Adipocyte (in vitro differentiated cells): ENCODE measurements at regions not wholly inside any gene's neighbourhood (a gene's known extent, or its start where the extent isn't known, plus 50 kb on each side); places are given as distances from the start of the nearest gene placed in this dataset.

Experiments used
- DNase-seq: peaks from one replicate; pipeline ENCODE4 v3.0.0-alpha.2; 2015; ENCODE audit warnings: low read depth
- H3K27me3 ChIP-seq: replicated peaks from 2 replicates; pipeline ENCODE4 v1.7.0; 2013; ENCODE audit warnings: mild to moderate bottlenecking, low read length, moderate library complexity; ENCODE audit not compliant: control insufficient read depth, insufficient read depth
- H3K36me3 ChIP-seq: 2 replicates; pipeline ENCODE4 v1.7.0; 2013; ENCODE audit warnings: low read length, mild to moderate bottlenecking, moderate library complexity; ENCODE audit not compliant: control insufficient read depth, insufficient read depth, severe bottlenecking
- H3K4me1 ChIP-seq: 2 replicates; pipeline ENCODE4 v1.7.0; 2013; ENCODE audit warnings: mild to moderate bottlenecking, low read length, moderate library complexity; ENCODE audit not compliant: control insufficient read depth, insufficient read depth
- H3K4me3 ChIP-seq: 2 replicates; pipeline ENCODE4 v1.7.0; 2013; ENCODE audit warnings: mild to moderate bottlenecking, low read length, moderate library complexity
- H3K9ac ChIP-seq: 2 replicates; pipeline ENCODE4 v1.7.0; 2013; ENCODE audit warnings: mild to moderate bottlenecking, low read length, moderate library complexity
- H3K9me3 ChIP-seq: 2 replicates; pipeline ENCODE4 v1.7.0; 2013; ENCODE audit warnings: mild to moderate bottlenecking, low read length, moderate library complexity; ENCODE audit not compliant: control insufficient read depth

- DNase-seq = peak; percentile 75
- H3K27me3 ChIP-seq = no peaks in the 10 kb centered on the region
- peak overlapping the region; percentile 56 for H3K9ac ChIP-seq
- H3K9me3 ChIP-seq = no peaks in the 10 kb centered on the region
- no peak overlapping the region for H3K4me3 ChIP-seq
- peaks cover 17% of the 10 kb centered on the region for H3K4me1 ChIP-seq
- no peaks in the 10 kb centered on the region for H3K36me3 ChIP-seq
Measured at GRCh38 chr5:33180900-33181299, 259.9 kb upstream of the TARS1 start.

GRCh38 chr5:33182986-33183385 lies 257.8 kb upstream of the TARS1 start:
- Histone ChIP-seq H3K9me3 (peaks cover 3% of the 10 kb centered on the region), H3K4me1 (peaks cover 17% of the 10 kb centered on the region), H3K36me3 (no peaks in the 10 kb centered on the region), H3K4me3 (no peak overlapping the region), H3K9ac (no peak overlapping the region), H3K27me3 (no peaks in the 10 kb centered on the region)
- DNase-seq = no peak

DNA sequence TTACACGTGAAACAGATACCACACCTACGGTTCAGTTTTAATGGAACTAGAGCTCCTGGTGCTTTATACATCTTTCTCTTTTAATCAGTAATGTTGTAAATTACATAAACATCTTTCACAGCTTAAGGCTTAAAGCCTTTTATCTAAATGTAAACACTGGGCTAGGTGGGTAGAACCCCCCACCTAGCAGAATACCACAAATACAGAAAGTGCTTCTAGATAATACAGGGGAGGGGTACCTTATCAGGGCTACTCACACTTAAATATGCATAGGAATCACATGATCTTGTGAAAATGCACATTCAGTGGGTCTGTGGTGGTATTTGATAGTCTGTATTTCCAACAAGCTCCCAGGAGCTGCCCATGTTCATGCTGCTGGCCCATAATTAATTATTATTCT lies 256.4 kb upstream of the TARS1 start:
- Histone ChIP-seq H3K4me3 (no peak overlapping the region), H3K9me3 (peaks cover 10% of the 10 kb centered on the region), H3K36me3 (no peaks in the 10 kb centered on the region), H3K27me3 (no peaks in the 10 kb centered on the region), H3K4me1 (peaks cover 12% of the 10 kb centered on the region), H3K9ac (no peak overlapping the region)
- DNase-seq = no peak

DNA sequence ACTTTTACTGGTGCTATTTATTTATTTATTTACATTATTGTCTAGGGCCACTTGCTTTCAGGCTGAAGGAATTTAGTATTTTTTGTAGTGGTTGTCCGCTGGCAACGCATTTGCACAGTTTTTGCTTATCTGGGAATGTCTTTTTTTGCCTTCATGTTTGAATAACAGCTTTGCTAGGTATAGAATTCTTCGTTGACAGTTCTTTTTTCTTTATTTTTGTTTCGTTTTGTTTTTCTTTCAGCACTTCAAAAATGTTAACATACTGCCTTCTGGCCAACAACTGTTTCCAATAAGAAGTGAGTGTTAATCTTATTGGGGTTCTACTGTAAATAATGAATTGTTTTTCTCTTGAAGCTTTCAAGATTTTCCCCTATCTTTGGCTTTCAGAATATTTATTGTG lies 252.7 kb upstream of the TARS1 start:
- Histone ChIP-seq H3K9me3 (peaks cover 10% of the 10 kb centered on the region), H3K4me3 (peak overlapping the region; percentile 33), H3K4me1 (no peaks in the 10 kb centered on the region), H3K9ac (no peak overlapping the region), H3K27me3 (no peaks in the 10 kb centered on the region), H3K36me3 (no peaks in the 10 kb centered on the region)
- no peak for DNase-seq

DNA sequence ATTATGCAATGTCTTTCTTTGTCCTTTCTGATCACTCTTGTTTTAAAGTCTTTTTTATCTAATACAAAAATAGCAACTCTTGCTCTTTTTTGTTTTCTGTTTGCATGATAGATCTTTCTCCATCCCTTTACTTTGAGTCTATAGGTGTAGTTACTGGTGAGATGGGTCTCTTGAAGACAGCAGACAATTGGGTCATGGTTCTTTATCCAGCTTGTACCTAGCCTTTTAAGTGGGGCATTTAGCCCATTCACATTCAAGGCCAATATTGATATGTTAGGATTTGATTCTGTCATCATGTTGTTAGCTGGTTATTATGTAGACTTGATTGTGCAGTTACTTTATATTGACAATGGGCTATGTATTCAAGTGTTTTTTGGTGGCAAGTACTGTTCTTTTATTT lies 245.9 kb upstream of the TARS1 start:
- H3K4me3 ChIP-seq = no peak overlapping the region
- H3K36me3 ChIP-seq = no peaks in the 10 kb centered on the region
- peaks cover 6% of the 10 kb centered on the region for H3K9me3 ChIP-seq
- H3K27me3 ChIP-seq = no peaks in the 10 kb centered on the region
- H3K9ac ChIP-seq = no peak overlapping the region
- peaks cover 12% of the 10 kb centered on the region for H3K4me1 ChIP-seq
- DNase-seq = no peak

DNA sequence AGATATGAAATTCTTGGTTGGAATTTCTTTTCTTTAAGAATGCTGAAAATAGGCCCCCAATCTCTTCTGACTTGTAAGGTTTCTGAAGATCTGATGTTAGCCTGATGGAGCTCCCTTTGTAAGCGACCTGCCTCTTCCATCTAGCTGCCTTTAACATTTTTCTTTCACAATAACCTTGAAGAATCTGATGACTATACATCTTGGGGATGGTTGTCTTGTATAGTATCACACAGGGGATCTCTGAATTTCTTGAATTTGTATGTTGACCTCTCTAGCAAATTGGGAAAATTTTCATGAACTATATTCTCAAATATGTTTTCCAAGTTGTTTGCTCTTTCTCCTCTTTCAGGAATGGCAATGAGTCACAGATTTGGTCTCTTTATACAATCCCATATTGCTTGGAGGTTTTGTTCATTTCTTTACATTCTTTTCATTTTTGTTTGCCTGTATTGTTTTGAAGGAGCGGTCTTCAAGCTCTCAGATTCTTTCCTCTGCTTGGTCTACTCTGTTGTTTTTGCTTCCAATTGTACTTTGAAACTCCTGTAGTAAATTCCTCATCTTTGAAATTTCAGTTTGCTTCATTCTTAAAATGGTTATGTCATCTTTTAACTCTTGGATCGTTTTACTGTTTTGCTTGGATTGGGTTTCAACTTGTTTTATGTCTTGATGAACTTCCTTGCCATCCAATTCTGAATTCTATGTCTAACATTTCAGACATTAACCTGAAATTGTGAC lies 245.2 kb upstream of the TARS1 start:
- Histone ChIP-seq H3K9ac (no peak overlapping the region), H3K4me1 (peaks cover 12% of the 10 kb centered on the region), H3K4me3 (peak overlapping the region; percentile 2), H3K9me3 (peaks cover 6% of the 10 kb centered on the region), H3K36me3 (no peaks in the 10 kb centered on the region), H3K27me3 (no peaks in the 10 kb centered on the region)
- DNase-seq = peak; percentile 76

DNA sequence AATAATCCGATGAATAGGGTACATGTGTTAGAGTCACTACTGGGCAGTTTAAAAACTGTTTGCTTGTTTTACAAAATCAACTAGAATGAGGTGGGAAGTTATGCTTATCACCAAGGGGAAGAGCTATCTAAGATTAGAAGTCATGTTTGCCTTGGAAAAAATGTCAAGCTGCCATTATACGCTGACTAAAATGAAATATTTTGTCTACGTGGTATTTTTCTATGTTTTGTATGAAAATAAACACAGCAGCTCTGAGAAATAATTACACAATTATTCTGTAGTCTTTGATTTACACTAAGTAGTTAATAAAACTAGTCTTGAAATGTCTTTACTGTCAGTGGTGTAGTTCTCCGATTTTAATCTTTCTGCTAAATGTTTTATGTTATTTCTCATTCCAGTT lies 241.9 kb upstream of the TARS1 start:
- Histone ChIP-seq H3K27me3 (no peaks in the 10 kb centered on the region), H3K4me1 (peaks cover 12% of the 10 kb centered on the region), H3K9me3 (peaks cover 6% of the 10 kb centered on the region), H3K9ac (no peak overlapping the region), H3K4me3 (no peak overlapping the region), H3K36me3 (no peaks in the 10 kb centered on the region)
- DNase-seq = no peak

DNA sequence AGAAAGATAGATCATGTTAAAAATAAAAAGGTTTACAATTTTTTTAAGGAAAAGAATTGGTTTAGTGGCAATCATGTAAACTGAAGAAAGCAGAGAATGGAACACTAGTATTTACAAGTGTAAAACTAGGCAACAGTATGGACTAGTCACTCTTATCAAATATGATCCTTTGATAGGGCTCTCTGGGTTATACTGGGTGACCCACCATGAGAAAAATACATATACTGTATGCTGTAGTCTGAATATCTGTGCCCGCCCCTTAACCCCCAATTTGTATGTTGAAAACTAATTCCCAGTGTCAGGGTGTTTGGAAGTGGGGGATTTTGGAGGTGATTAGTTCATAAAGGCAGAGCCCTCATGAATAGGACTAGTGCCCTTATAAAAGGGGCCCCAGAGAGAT lies 236.8 kb upstream of the TARS1 start:
- H3K36me3 ChIP-seq = no peaks in the 10 kb centered on the region
- H3K27me3 ChIP-seq = no peaks in the 10 kb centered on the region
- no peaks in the 10 kb centered on the region for H3K9me3 ChIP-seq
- no peak overlapping the region for H3K9ac ChIP-seq
- H3K4me1 ChIP-seq = peaks cover 11% of the 10 kb centered on the region
- no peak for DNase-seq
- no peak overlapping the region for H3K4me3 ChIP-seq

DNA sequence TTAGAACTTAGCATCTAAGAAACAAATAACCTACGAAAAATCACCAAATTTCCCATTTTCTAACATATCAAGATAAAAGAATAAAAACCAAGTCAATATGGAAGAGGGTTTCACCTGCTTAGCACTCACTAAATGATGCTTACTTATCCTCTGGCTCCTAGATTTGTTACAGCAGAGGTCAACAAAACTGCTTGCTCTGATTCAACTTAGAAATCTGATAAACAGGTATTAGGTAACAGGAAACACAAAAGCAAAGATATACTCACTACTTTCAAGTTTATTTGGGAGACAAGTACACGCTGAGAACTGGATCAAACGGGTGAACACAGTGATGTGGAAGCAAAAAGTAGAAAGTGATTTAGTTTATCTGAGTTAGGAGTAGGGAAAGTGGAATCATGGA lies 235.7 kb upstream of the TARS1 start:
- no peaks in the 10 kb centered on the region for H3K9me3 ChIP-seq
- H3K36me3 ChIP-seq = no peaks in the 10 kb centered on the region
- H3K4me3 ChIP-seq = no peak overlapping the region
- peaks cover 11% of the 10 kb centered on the region for H3K4me1 ChIP-seq
- no peak overlapping the region for H3K9ac ChIP-seq
- no peak for DNase-seq
- no peaks in the 10 kb centered on the region for H3K27me3 ChIP-seq

GRCh38 chr5:33205727-33206410 lies 234.9 kb upstream of the TARS1 start:
- Histone ChIP-seq H3K27me3 (no peaks in the 10 kb centered on the region), H3K36me3 (no peaks in the 10 kb centered on the region), H3K4me3 (no peak overlapping the region), H3K4me1 (peaks cover 11% of the 10 kb centered on the region), H3K9me3 (no peaks in the 10 kb centered on the region), H3K9ac (no peak overlapping the region)
- DNase-seq = no peak

DNA sequence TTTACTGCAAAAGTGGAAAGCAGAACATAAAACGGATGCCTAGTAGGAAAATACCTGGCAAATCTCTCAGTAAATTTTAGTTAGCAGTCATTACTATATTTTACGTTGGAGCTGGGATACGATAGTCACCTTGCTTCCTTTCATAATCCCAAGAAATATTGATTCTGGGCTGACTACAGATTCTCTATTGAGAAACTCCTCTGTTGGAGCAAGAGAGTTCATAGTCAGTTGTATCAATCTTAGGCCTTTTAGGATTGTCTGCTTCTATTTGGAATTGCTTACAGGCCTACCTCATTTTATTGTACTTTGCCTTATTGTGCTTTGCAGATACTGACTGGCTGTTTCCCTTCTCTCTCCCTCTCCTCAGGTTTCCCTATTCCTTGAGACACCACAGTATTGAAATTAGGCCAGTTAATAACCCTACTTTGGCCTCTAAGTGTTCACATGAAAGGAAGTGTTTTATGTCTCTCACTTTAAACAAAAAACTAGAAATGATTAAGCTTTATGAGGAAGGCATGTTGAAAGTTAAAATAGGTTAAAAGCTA lies 233.7 kb upstream of the TARS1 start:
- H3K4me1 ChIP-seq = peaks cover 11% of the 10 kb centered on the region
- H3K36me3 ChIP-seq = no peaks in the 10 kb centered on the region
- no peak for DNase-seq
- no peaks in the 10 kb centered on the region for H3K9me3 ChIP-seq
- H3K4me3 ChIP-seq = no peak overlapping the region
- H3K9ac ChIP-seq = no peak overlapping the region
- no peaks in the 10 kb centered on the region for H3K27me3 ChIP-seq
